Stimulated activated CD4-positive, alpha-beta T cell treated with anti-CD3 and anti-CD28 coated beads, TNF-alpha, amount 100 ng/mL, for 24 hours (primary cell): ENCODE measurements at regions not wholly inside any gene's neighbourhood (a gene's known extent, or its start where the extent isn't known, plus 50 kb on each side); places are given as distances from the start of the nearest gene placed in this dataset.
A peak's percentile ranks its signal among the peaks of the same experiment; 100 is the strongest.
"Not testable (repeated sequence)": the region's sequence is repeated elsewhere in the genome, so short reads cannot be mapped to it uniquely, and the experiment has no call there.

Experiments
- DNase-seq, 3 experiments: peaks; one replicate each; pipeline ENCODE4 v3.0.0-alpha.2; 2020; ENCODE audit warnings: low read depth in 3 of 3

- DNase-seq: no peak
Measured at GRCh38 chr7:145104400-145104799, 268.5 kb upstream of the TPK1 start.

GRCh38 chr7:145102199-145102598, 266.3 kb upstream of the TPK1 start:
- DNase-seq: not testable (repeated sequence)

GRCh38 chr7:145092766-145093165, 256.9 kb upstream of the TPK1 start:
- no peak for DNase-seq

GRCh38 chr7:145088111-145088745, 252.4 kb upstream of the TPK1 start:
- no peak for DNase-seq

- DNase-seq: no peak
Measured at GRCh38 chr7:145082366-145083161, 246.7 kb upstream of the TPK1 start.

- no peak for DNase-seq
Measured at GRCh38 chr7:145065473-145065872, 229.6 kb upstream of the TPK1 start.

- no peak for DNase-seq
Measured at GRCh38 chr7:145064114-145064513, 228.3 kb upstream of the TPK1 start.

GRCh38 chr7:145053781-145054180, 217.9 kb upstream of the TPK1 start:
- no peak for DNase-seq

- DNase-seq: no peak
Measured at GRCh38 chr7:145050415-145050814, 214.6 kb upstream of the TPK1 start.

GRCh38 chr7:145036604-145037405, 201.0 kb upstream of the TPK1 start:
- DNase-seq: peak; percentile 9 to 18 (median 11)

- DNase-seq: no peak
Measured at GRCh38 chr7:145031162-145031561, 195.3 kb upstream of the TPK1 start.

GRCh38 chr7:145030754-145031153, 194.9 kb upstream of the TPK1 start:
- DNase-seq: no peak

GRCh38 chr7:145020454-145020853, 184.6 kb upstream of the TPK1 start:
- no peak for DNase-seq

- no peak for DNase-seq
Measured at GRCh38 chr7:145016068-145016467, 180.2 kb upstream of the TPK1 start.

- DNase-seq: no peak
Measured at GRCh38 chr7:145009876-145010275, 174.0 kb upstream of the TPK1 start.

- DNase-seq: no peak
Measured at GRCh38 chr7:145005601-145006000, 169.7 kb upstream of the TPK1 start.

GRCh38 chr7:144997512-144997911, 161.7 kb upstream of the TPK1 start:
- DNase-seq: no peak

- DNase-seq: no peak
Measured at GRCh38 chr7:144995495-144995894, 159.6 kb upstream of the TPK1 start.

GRCh38 chr7:144991041-144991440, 155.2 kb upstream of the TPK1 start:
- DNase-seq: no peak

GRCh38 chr7:144987686-144988085, 151.8 kb upstream of the TPK1 start:
- DNase-seq: no peak

GRCh38 chr7:144982133-144982532, 146.3 kb upstream of the TPK1 start:
- no peak for DNase-seq

GRCh38 chr7:144975882-144976281, 140.0 kb upstream of the TPK1 start:
- DNase-seq: no peak

GRCh38 chr7:144969787-144970186, 133.9 kb upstream of the TPK1 start:
- no peak for DNase-seq
